Endometrium (tissue), 2 donors: ENCODE measurements at regions not wholly inside any gene's neighbourhood (a gene's known extent, or its start where the extent isn't known, plus 50 kb on each side); places are given as distances from the start of the nearest gene placed in this dataset.
"Not testable (repeated sequence)": the region's sequence is repeated elsewhere in the genome, so short reads cannot be mapped to it uniquely, and the experiment has no call there.

Experiments used
- FAIRE-seq: peaks from 2 replicates; lab custom pipeline; 2012; peaks lifted over from hg19 to GRCh38; lab: Jason Lieb, UNC
- donor health status: control.
- donor health status: control.

GRCh38 chr12:84495711-84496110 is 416.9 kb downstream of the SLC6A15 start:
- FAIRE-seq, result no peak

- no peak for FAIRE-seq
Measured at GRCh38 chr12:84492351-84492883, 420.2 kb downstream of the SLC6A15 start.

GRCh38 chr12:84484798-84485197 is 427.8 kb downstream of the SLC6A15 start:
- no peak for FAIRE-seq

GRCh38 chr12:84480803-84481202 is 431.8 kb downstream of the SLC6A15 start:
- no peak for FAIRE-seq

GRCh38 chr12:84470361-84470760 is 442.2 kb downstream of the SLC6A15 start:
- no peak for FAIRE-seq

- FAIRE-seq, result no peak
Measured at GRCh38 chr12:84464616-84465015, 448.0 kb downstream of the SLC6A15 start.

- peak; percentile 99 for FAIRE-seq
Measured at GRCh38 chr12:84463741-84464495, 448.7 kb downstream of the SLC6A15 start.

- FAIRE-seq, result peak; percentile 62
Measured at GRCh38 chr12:84455598-84455997, 457.0 kb downstream of the SLC6A15 start.

GRCh38 chr12:84446478-84446877 is 466.1 kb downstream of the SLC6A15 start:
- not testable (repeated sequence) for FAIRE-seq

GRCh38 chr12:84436134-84436533 is 476.5 kb downstream of the SLC6A15 start:
- FAIRE-seq, result no peak

GRCh38 chr12:84435682-84436081 is 476.9 kb downstream of the SLC6A15 start:
- no peak for FAIRE-seq

- FAIRE-seq, result no peak
Measured at GRCh38 chr12:84422340-84422739, 490.3 kb downstream of the SLC6A15 start.

- FAIRE-seq, result no peak
Measured at GRCh38 chr12:84421103-84421502, 491.5 kb downstream of the SLC6A15 start.

- no peak for FAIRE-seq
Measured at GRCh38 chr12:84416626-84417025, 496.0 kb downstream of the SLC6A15 start.

GRCh38 chr12:84415946-84416345 is 496.7 kb downstream of the SLC6A15 start:
- FAIRE-seq, result peak; percentile 33

- FAIRE-seq, result peak; percentile 8
Measured at GRCh38 chr12:84413656-84414055, 498.9 kb downstream of the SLC6A15 start.

GRCh38 chr12:84412226-84412625 is 500.4 kb downstream of the SLC6A15 start:
- no peak for FAIRE-seq

- no peak for FAIRE-seq
Measured at GRCh38 chr12:84411031-84411430, 501.6 kb downstream of the SLC6A15 start.

- no peak for FAIRE-seq
Measured at GRCh38 chr12:84408936-84409335, 503.7 kb downstream of the SLC6A15 start.

GRCh38 chr12:84406720-84407119 is 505.9 kb downstream of the SLC6A15 start:
- not testable (repeated sequence) for FAIRE-seq

GRCh38 chr12:84397846-84398245 is 514.8 kb downstream of the SLC6A15 start:
- no peak for FAIRE-seq

GRCh38 chr12:84397263-84397662 is 515.3 kb downstream of the SLC6A15 start:
- FAIRE-seq, result peak; percentile 95

GRCh38 chr12:84391176-84391575 is 521.4 kb downstream of the SLC6A15 start:
- FAIRE-seq, result not testable (repeated sequence)

GRCh38 chr12:84384384-84384783 is 528.2 kb downstream of the SLC6A15 start:
- FAIRE-seq, result no peak
